ENCODE measurements at regions not wholly inside any gene's neighbourhood (a gene's known extent, or its start where the extent isn't known, plus 50 kb on each side); places are given as distances from the start of the nearest gene placed in this dataset.

DNA sequence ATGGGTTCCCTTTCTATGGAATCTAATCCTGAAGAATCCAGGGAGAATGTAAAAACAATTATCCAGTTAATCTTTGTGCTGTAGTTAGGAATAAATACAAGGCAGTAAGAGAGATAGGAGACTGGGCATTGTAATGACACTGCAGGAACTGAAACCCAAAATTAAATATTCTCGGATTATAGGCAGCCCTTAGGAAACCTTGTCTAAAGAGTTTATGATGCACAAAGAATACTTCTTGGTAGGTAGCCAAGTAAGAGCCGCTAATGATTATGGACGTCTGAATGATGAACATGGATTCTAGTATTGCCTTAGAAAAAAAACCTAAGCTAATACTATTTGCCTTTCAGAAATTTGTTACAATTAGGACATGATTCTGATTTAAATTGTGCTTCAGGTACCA, 165.4 kb upstream of the LRIG3 start:
- DNase-seq (ENCODE audit: extremely low spot score, unreplicated experiment), result no peak
- H3K4me1 Mint-ChIP-seq (ENCODE audit: unreplicated experiment), result peaks cover 37% of the 10 kb centered on the region
- H3K9me3 Mint-ChIP-seq, result no peaks in the 10 kb centered on the region
- peak overlapping the region; percentile 65 for H3K27ac Mint-ChIP-seq
- no peaks in the 10 kb centered on the region for H3K36me3 Mint-ChIP-seq
- peak overlapping the region; percentile 74 for H3K4me3 Mint-ChIP-seq
- no peaks in the 10 kb centered on the region for H3K27me3 Mint-ChIP-seq
- TF ChIP-seq CTCF (conservative IDR thresholded peaks at IDR 0.05), result no peak

- Mint-ChIP-seq H3K36me3 (no peaks in the 10 kb centered on the region), H3K4me1 (ENCODE audit: unreplicated experiment) (peaks cover 37% of the 10 kb centered on the region), H3K9me3 (no peaks in the 10 kb centered on the region), H3K27ac (peak overlapping the region; percentile 65), H3K27me3 (no peaks in the 10 kb centered on the region), H3K4me3 (peak overlapping the region; percentile 74)
- TF ChIP-seq CTCF (conservative IDR thresholded peaks at IDR 0.05), result peak; percentile 30
- DNase-seq (ENCODE audit: extremely low spot score, unreplicated experiment), result peak; percentile 72
Observed at GRCh38 chr12:59084511-59085375, 164.4 kb upstream of the LRIG3 start.

GRCh38 chr12:59082952-59083351, 162.6 kb upstream of the LRIG3 start:
- no peaks in the 10 kb centered on the region for H3K27me3 Mint-ChIP-seq
- no peak overlapping the region for H3K27ac Mint-ChIP-seq
- no peaks in the 10 kb centered on the region for H3K36me3 Mint-ChIP-seq
- H3K4me1 Mint-ChIP-seq (ENCODE audit: unreplicated experiment), result peaks cover 40% of the 10 kb centered on the region
- TF ChIP-seq CTCF (conservative IDR thresholded peaks at IDR 0.05), result no peak
- no peak for DNase-seq (ENCODE audit: extremely low spot score, unreplicated experiment)
- H3K9me3 Mint-ChIP-seq, result no peaks in the 10 kb centered on the region
- no peak overlapping the region for H3K4me3 Mint-ChIP-seq

DNA sequence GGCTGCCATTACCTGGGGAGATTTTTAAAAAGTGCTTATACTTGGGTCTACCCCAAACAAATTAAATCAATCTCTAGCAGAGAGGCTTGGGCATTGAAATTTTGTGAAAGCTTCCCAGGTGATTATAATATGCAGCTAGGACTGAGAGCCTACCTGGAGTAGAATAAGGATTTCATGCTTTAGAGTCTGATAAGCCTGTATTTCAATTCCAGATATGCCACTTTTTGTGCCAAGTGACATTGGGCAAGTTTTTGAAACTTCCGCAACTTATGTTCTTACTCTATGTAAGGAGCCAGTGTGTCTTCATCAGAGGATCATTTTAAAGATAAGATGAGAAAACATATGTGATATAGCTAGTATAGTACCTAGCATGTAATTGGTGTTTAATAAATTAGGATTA, 159.8 kb upstream of the LRIG3 start:
- no peak for DNase-seq (ENCODE audit: extremely low spot score, unreplicated experiment)
- H3K27me3 Mint-ChIP-seq, result no peaks in the 10 kb centered on the region
- H3K27ac Mint-ChIP-seq, result no peak overlapping the region
- H3K4me3 Mint-ChIP-seq, result no peak overlapping the region
- H3K9me3 Mint-ChIP-seq, result no peaks in the 10 kb centered on the region
- TF ChIP-seq CTCF (conservative IDR thresholded peaks at IDR 0.05), result no peak
- H3K36me3 Mint-ChIP-seq, result no peaks in the 10 kb centered on the region
- H3K4me1 Mint-ChIP-seq (ENCODE audit: unreplicated experiment), result peaks cover 34% of the 10 kb centered on the region

DNA sequence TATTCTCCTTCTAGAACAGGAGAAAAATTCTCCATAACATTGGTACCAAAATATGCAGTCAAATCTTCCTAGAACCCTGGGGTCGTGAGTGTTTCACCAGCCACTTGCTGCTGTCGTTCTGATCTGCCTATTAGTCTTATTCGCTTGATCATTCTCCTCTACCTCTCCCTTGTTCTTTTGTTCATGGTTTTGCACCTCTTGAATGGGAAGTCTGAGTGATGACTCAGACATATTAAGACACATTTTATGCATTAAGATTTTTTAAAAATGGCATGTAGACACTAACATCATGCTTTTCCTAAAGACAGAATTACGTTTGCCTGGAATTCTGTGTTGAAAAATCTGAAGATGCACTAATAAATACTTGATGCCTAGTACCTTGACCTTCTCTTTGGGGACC, 159.2 kb upstream of the LRIG3 start:
- DNase-seq (ENCODE audit: extremely low spot score, unreplicated experiment), result no peak
- Mint-ChIP-seq H3K27ac (no peak overlapping the region), H3K27me3 (no peaks in the 10 kb centered on the region), H3K9me3 (no peaks in the 10 kb centered on the region), H3K36me3 (no peaks in the 10 kb centered on the region), H3K4me1 (ENCODE audit: unreplicated experiment) (peaks cover 29% of the 10 kb centered on the region), H3K4me3 (no peak overlapping the region)
- no peak for TF ChIP-seq CTCF (conservative IDR thresholded peaks at IDR 0.05)
